K562 (cell line): ENCODE measurements at regions not wholly inside any gene's neighbourhood (a gene's known extent, or its start where the extent isn't known, plus 50 kb on each side); places are given as distances from the start of the nearest gene placed in this dataset.

Experiments used
- ATAC-seq: fragments of 200-7000 bp; cut with Tn5 transposase; 3 replicates; pipeline ENCODE4 v1.9.1; 2020; ENCODE audit warnings: moderate library complexity
- BruUV-seq: library from RNA; stranded (reverse); fragments of 400-500 nt; replicated peaks from 2 replicates; lab custom pipeline; 2021; lab: Mats Ljungman, UMichigan
- CTCF ChIA-PET: fragments of 300-600 bp; formaldehyde crosslinking; extraction: SDS; loops from one replicate; lab custom pipeline; 2021; ENCODE audit warnings: low intra/inter-chr PET ratio; lab: Yijun Ruan, JAX
- POLR2A ChIA-PET: fragments of 300-600, 350-650 bp; sonication (Branson Sonifier 250); formaldehyde crosslinking; extraction: SDS; loops from one replicate; lab custom pipeline; 2021; ENCODE audit warnings: antibody characterized with exemption, inconsistent platforms; lab: Yijun Ruan, JAX
- DNase-seq, 4 experiments: peaks; one replicate each; pipeline versions ENCODE4 v3.0.0 to v3.0.0-alpha.2; 2011 to 2018; ENCODE audit warnings: low spot score in 3 of 4, mixed read lengths in 3 of 4; ENCODE audit errors: extremely low read depth in 1 of 4
- FAIRE-seq: peaks from 2 replicates; lab custom pipeline; 2011; peaks lifted over from hg19 to GRCh38; lab: Jason Lieb, UNC
- H2AFZ ChIP-seq: 2 replicates; pipeline ENCODE4 v1.6.0; 2011; ENCODE audit warnings: low read depth, low read length, control low read depth, inconsistent platforms
- H3K27ac ChIP-seq: fragments of 200-600 bp; 3 replicates; pipeline ENCODE4 v1.8.0; 2011; ENCODE audit warnings: low read depth, mild to moderate bottlenecking, control low read depth, inconsistent platforms, low read length, moderate library complexity, mixed read lengths; ENCODE audit errors: extremely low read depth
- H3K27me3 ChIP-seq, 2 experiments: fragments of 300-600 bp in 1 of 2; 2 replicates in 1 of 2; 3 replicates in 1 of 2; pipeline versions ENCODE4 v1.6.0 to v1.8.0; 2011; ENCODE audit warnings: inconsistent platforms in 2 of 2, low read length in 2 of 2, mild to moderate bottlenecking in 1 of 2, mixed read lengths in 1 of 2, moderate library complexity in 1 of 2; ENCODE audit not compliant: control insufficient read depth in 2 of 2, insufficient read depth in 2 of 2
- H3K36me3 ChIP-seq: fragments of 300-600 bp; 3 replicates; pipeline ENCODE4 v1.8.0; 2011; ENCODE audit warnings: mild to moderate bottlenecking, low read length, inconsistent platforms; ENCODE audit not compliant: control insufficient read depth, insufficient read depth
- H3K4me1 ChIP-seq, 2 experiments: fragments of 200-600 bp in 1 of 2; replicated peaks in 1 of 2; 2 replicates in 1 of 2; 3 replicates in 1 of 2; pipeline versions ENCODE4 v1.5.1 to v1.8.0; 2011; ENCODE audit warnings: inconsistent platforms in 2 of 2, low read length in 2 of 2, mild to moderate bottlenecking in 1 of 2, mixed read lengths in 1 of 2, moderate library complexity in 1 of 2; ENCODE audit not compliant: control insufficient read depth in 2 of 2, insufficient read depth in 2 of 2
- H3K4me2 ChIP-seq: 2 replicates; pipeline ENCODE4 v1.6.1; 2011; ENCODE audit warnings: low read length, control low read depth, inconsistent platforms, mixed read lengths; ENCODE audit not compliant: insufficient read depth
- H3K4me3 ChIP-seq: fragments of 200-600 bp; sonication (generic), shearing (Covaris generic); 2 replicates; pipeline ENCODE4 v1.5.1; 2016; ENCODE audit warnings: control low read depth, inconsistent platforms
- H3K79me2 ChIP-seq: fragments of 200-600 bp; 3 replicates; pipeline ENCODE4 v1.8.0; 2011; ENCODE audit warnings: low read length, inconsistent platforms; ENCODE audit not compliant: control insufficient read depth, insufficient read depth
- H3K9ac ChIP-seq, 2 experiments: 2 replicates each; pipeline versions ENCODE4 v1.6.0 to v1.6.1; 2011; ENCODE audit warnings: low read depth in 2 of 2, low read length in 2 of 2, control low read depth in 1 of 2, inconsistent platforms in 1 of 2, mild to moderate bottlenecking in 1 of 2, mixed read lengths in 1 of 2; ENCODE audit not compliant: insufficient read depth in 1 of 2
- H3K9me1 ChIP-seq: one replicate; pipeline ENCODE4 v1.6.0; 2011; ENCODE audit warnings: inconsistent platforms, mild to moderate bottlenecking, low read length, moderate library complexity; ENCODE audit not compliant: control insufficient read depth, insufficient read depth
- H3K9me3 ChIP-seq: replicated peaks from 2 replicates; pipeline ENCODE4 v1.5.1; 2011; ENCODE audit warnings: low read depth, low read length, inconsistent platforms; ENCODE audit not compliant: control insufficient read depth, insufficient read depth
- H4K20me1 ChIP-seq: replicated peaks from 2 replicates; pipeline ENCODE4 v1.6.1; 2011; ENCODE audit warnings: low read length, inconsistent platforms, mixed read lengths; ENCODE audit not compliant: control insufficient read depth, insufficient read depth
- BHLHE40 ChIP-seq: IDR thresholded peaks from 2 replicates; pipeline ENCODE4 v1.6.1; 2011; ENCODE audit warnings: low read length, improper control_type of control experiment
- DDX20 ChIP-seq: fragments of 450-650 bp; IDR thresholded peaks from 2 replicates; pipeline ENCODE4 v1.6.1; 2016; ENCODE audit warnings: missing genetic modification characterization, low read depth, mild to moderate bottlenecking, missing compliant biosample characterization, moderate library complexity
- FOSL1 ChIP-seq: fragments of 200-800 bp; sonication (Bioruptor generic); conservative IDR thresholded peaks from 2 replicates; pipeline ENCODE4 v1.6.1; 2016; ENCODE audit warnings: missing genetic modification characterization, missing compliant biosample characterization
- GATA2 ChIP-seq: sonication (generic); formaldehyde crosslinking; IDR thresholded peaks from 2 replicates; pipeline ENCODE4 v1.4.0; 2020; ENCODE audit warnings: mild to moderate bottlenecking, missing genetic modification reagents
- HDAC6 ChIP-seq: IDR thresholded peaks from 2 replicates; pipeline ENCODE4 v1.6.1; 2012; ENCODE audit warnings: low read depth, mild to moderate bottlenecking, control low read depth, inconsistent platforms, low read length, moderate library complexity
- MIER1 ChIP-seq: fragments of 450-650 bp; IDR thresholded peaks from 2 replicates; pipeline ENCODE4 v1.6.1; 2016; ENCODE audit warnings: antibody characterized with exemption, mild to moderate bottlenecking, low read depth
- NFATC3 ChIP-seq: fragments of 450-650 bp; IDR thresholded peaks from 2 replicates; pipeline ENCODE4 v1.6.1; 2017; ENCODE audit warnings: mild to moderate bottlenecking
- RBM15 ChIP-seq: fragments of 200-400 bp; formaldehyde crosslinking; IDR thresholded peaks from 2 replicates; pipeline ENCODE4 v1.6.1; 2018; ENCODE audit warnings: mild to moderate bottlenecking, low read length, moderate library complexity; ENCODE audit not compliant: insufficient read depth
- SRSF3 ChIP-seq: fragments of 200-400 bp; formaldehyde crosslinking; IDR thresholded peaks from 2 replicates; pipeline ENCODE4 v1.6.1; 2016; ENCODE audit warnings: mild to moderate bottlenecking, low read length, moderate library complexity; ENCODE audit not compliant: insufficient read depth
- XRCC3 ChIP-seq: fragments of 450-650 bp; IDR thresholded peaks from 2 replicates; pipeline ENCODE4 v1.6.1; 2017; ENCODE audit warnings: mild to moderate bottlenecking, moderate library complexity
- ZBTB7A ChIP-seq: IDR thresholded peaks from 2 replicates; pipeline ENCODE4 v1.6.1; 2011; ENCODE audit warnings: low read depth, mild to moderate bottlenecking, low read length, moderate library complexity, borderline replicate concordance; ENCODE audit not compliant: control insufficient read depth
- ZNF140 ChIP-seq: fragments of 250-450 bp; sonication (Bioruptor Pico); IDR thresholded peaks from 2 replicates; pipeline ENCODE4 v1.8.0; 2021; ENCODE audit warnings: moderate library complexity, mild to moderate bottlenecking, inconsistent platforms
- ZNF780A ChIP-seq: fragments of 250-450 bp; sonication (Bioruptor Pico); IDR thresholded peaks from 2 replicates; pipeline ENCODE4 v1.5.0; 2021; ENCODE audit warnings: mild to moderate bottlenecking
- ZNF79 ChIP-seq: fragments of 250-450 bp; sonication (Bioruptor Pico); IDR thresholded peaks from 2 replicates; pipeline ENCODE4 v1.4.0; 2020; ENCODE audit warnings: low read depth, mild to moderate bottlenecking, moderate library complexity
- WGBS: fragments of 100-300 bp; shearing (Covaris generic); methylation state at CpG from one replicate; pipeline ENCODE4 v1.1.6; 2016; ENCODE audit warnings: low coverage, mixed read lengths; ENCODE audit not compliant: insufficient coverage; ENCODE audit errors: missing lambda C conversion rate; 5-methylcytosine and 5-hydroxymethylcytosine counted together
- in situ Hi-C: fragments of 300-500 bp; cut with MboI; formaldehyde crosslinking; loops from 4 replicates; pipeline ENCODE4 v1.15.0; 2018; ENCODE audit warnings: inconsistent platforms, mixed read lengths
- intact Hi-C: fragments of 100-400 bp; cut with micrococcal nuclease; formaldehyde crosslinking; loops from 2 replicates; pipeline ENCODE4 v1.14.2; 2022
- TF ChIP-seq, protein P1 (sequence below): fragments of 450-650 bp; IDR thresholded peaks from 2 replicates; pipeline ENCODE4 v1.6.1; 2016; ENCODE audit warnings: missing biosample characterization, missing genetic modification characterization
- TF ChIP-seq, protein P2 (sequence below): IDR thresholded peaks from 2 replicates; pipeline ENCODE4 v1.6.1; 2014; ENCODE audit warnings: antibody characterized with exemption

DNA sequence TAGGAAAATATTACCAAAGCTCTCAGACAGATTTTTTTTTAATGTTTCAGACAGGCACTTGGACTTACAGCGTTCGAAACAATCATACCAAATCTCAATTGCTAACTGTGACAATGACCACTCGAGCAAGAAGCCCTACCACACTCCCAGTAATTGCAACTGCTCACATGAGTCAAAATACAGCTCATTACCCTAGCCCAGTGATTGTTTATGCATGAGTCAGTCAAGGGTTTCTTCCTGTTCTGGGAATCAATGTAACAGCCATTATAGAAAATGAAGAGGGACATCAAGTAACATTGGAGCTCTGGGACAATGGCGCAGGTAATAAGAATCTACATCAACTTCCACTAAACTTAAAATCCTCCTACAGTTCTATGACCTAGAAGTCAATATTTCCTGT is 56.1 kb upstream of the SH3GLB1 start:
- BruUV-seq: no TSS peak
- WGBS: 0% methylated on average over 4 of the region's 4 CpGs

DNA sequence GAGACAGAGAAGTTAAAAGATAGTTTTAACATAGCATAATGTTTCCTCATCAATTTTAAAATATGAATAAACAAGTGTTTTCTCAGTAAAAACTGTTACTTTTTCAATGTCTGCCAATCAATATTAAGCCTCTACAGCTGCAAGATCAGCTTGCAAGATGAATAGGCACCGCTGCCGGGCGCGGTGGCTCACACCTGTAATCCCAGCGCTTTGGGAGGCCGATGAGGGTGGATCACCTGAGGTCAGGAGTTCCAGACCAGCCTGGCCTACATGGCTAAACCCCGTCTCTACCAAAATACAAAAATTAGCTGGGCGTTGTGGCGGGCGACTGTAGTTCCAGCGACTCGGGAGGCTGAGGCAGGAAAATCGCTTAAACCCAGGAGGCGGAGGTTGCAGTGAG is 54.8 kb upstream of the SH3GLB1 start:
- H4K20me1 ChIP-seq: no peaks in the 10 kb centered on the region
- TF ChIP-seq GATA2 (CRISPR knock-in tag) (no peak), DDX20 (tag) (no peak), ZNF780A (CRISPR knock-in tag) (no peak), ZBTB7A (no peak), SRSF3 (no peak), XRCC3 (no peak), HDAC6 (no peak), RBM15 (no peak), ZNF140 (CRISPR knock-in tag) (no peak)
- TF ChIP-seq, protein P1, sequence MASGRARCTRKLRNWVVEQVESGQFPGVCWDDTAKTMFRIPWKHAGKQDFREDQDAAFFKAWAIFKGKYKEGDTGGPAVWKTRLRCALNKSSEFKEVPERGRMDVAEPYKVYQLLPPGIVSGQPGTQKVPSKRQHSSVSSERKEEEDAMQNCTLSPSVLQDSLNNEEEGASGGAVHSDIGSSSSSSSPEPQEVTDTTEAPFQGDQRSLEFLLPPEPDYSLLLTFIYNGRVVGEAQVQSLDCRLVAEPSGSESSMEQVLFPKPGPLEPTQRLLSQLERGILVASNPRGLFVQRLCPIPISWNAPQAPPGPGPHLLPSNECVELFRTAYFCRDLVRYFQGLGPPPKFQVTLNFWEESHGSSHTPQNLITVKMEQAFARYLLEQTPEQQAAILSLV: no peak
- TF ChIP-seq, protein P2, sequence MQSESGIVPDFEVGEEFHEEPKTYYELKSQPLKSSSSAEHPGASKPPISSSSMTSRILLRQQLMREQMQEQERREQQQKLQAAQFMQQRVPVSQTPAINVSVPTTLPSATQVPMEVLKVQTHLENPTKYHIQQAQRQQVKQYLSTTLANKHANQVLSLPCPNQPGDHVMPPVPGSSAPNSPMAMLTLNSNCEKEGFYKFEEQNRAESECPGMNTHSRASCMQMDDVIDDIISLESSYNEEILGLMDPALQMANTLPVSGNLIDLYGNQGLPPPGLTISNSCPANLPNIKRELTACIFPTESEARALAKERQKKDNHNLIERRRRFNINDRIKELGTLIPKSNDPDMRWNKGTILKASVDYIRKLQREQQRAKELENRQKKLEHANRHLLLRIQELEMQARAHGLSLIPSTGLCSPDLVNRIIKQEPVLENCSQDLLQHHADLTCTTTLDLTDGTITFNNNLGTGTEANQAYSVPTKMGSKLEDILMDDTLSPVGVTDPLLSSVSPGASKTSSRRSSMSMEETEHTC: no peak
- no peak overlapping the region for H2AFZ ChIP-seq
- H3K4me2 ChIP-seq: no peak overlapping the region
- H3K27ac ChIP-seq: no peak overlapping the region
- no peak for FAIRE-seq
- in situ Hi-C loops (no loop called here), intact Hi-C loops (no loop called here)
- no peak overlapping the region for H3K4me3 ChIP-seq
- WGBS: 1% methylated on average over 14 of the region's 14 CpGs
- no peak for DNase-seq
- H3K36me3 ChIP-seq: no peaks in the 10 kb centered on the region
- 0 out of 5 replicates have a peak, but pooled peaks cover 0 to 4% of the 10 kb centered on the region in 2 experiments for H3K27me3 ChIP-seq
- ChIA-PET CTCF (no interaction called here), POLR2A (interaction anchor here (1.1 kb wide), 1 partner anchor 27 kb away, joined by 4 read pairs; no protein-coding TSS in a partner anchor)
- H3K79me2 ChIP-seq: no peaks in the 10 kb centered on the region
- no peak overlapping the region for H3K9ac ChIP-seq
- no peaks in the 10 kb centered on the region for H3K9me3 ChIP-seq
- no peaks in the 10 kb centered on the region for H3K4me1 ChIP-seq
- BruUV-seq: no TSS peak
- no peak for ATAC-seq
- H3K9me1 ChIP-seq: no peaks in the 10 kb centered on the region

More for the DNA sequence above, 56.1 kb upstream of the SH3GLB1 start:
- H2AFZ ChIP-seq: no peak overlapping the region
- no peak overlapping the region for H3K4me3 ChIP-seq
- no peaks in the 10 kb centered on the region for H3K4me1 ChIP-seq
- no peak overlapping the region for H3K27ac ChIP-seq
- ChIA-PET POLR2A (no interaction called here), CTCF (no interaction called here)
- H3K9ac ChIP-seq: no peak overlapping the region
- 0 out of 5 replicates have a peak, but pooled peaks cover 0 to 4% of the 10 kb centered on the region in 2 experiments for H3K27me3 ChIP-seq
- in situ Hi-C loops (no loop called here), intact Hi-C loops (no loop called here)
- ATAC-seq (peak; percentile 49), FAIRE-seq (no peak), DNase-seq (no peak)
- TF ChIP-seq NFATC3 (no peak), MIER1 (no peak), FOSL1 (tag) (peak; percentile 72), ZNF79 (no peak), BHLHE40 (no peak)
- no peaks in the 10 kb centered on the region for H3K9me1 ChIP-seq
- H3K9me3 ChIP-seq: no peaks in the 10 kb centered on the region
- no peak overlapping the region for H3K4me2 ChIP-seq
- H3K79me2 ChIP-seq: no peaks in the 10 kb centered on the region
- H3K36me3 ChIP-seq: no peaks in the 10 kb centered on the region
- H4K20me1 ChIP-seq: no peaks in the 10 kb centered on the region
